Astrocyte (in vitro differentiated cells and primary cell): ENCODE measurements at regions not wholly inside any gene's neighbourhood (a gene's known extent, or its start where the extent isn't known, plus 50 kb on each side); places are given as distances from the start of the nearest gene placed in this dataset.

ENCODE experiments used
- CTCF ChIP-seq: IDR thresholded peaks from 2 replicates; pipeline ENCODE4 v1.5.1; 2011; ENCODE audit warnings: low read depth, mild to moderate bottlenecking, inconsistent platforms, low read length, moderate library complexity; ENCODE audit not compliant: insufficient read depth
- EZH2 ChIP-seq: IDR thresholded peaks from 2 replicates; pipeline ENCODE4 v1.6.1; 2012; ENCODE audit warnings: mild to moderate bottlenecking, low read length, inconsistent platforms; ENCODE audit not compliant: insufficient read depth

GRCh38 chr17:70938336-70938735 lies 769.0 kb downstream of the KCNJ2 start:
- TF ChIP-seq CTCF = no peak
- TF ChIP-seq EZH2 = no peak
